ENCODE measurements at regions not wholly inside any gene's neighbourhood (a gene's known extent, or its start where the extent isn't known, plus 50 kb on each side); places are given as distances from the start of the nearest gene placed in this dataset.

DNA sequence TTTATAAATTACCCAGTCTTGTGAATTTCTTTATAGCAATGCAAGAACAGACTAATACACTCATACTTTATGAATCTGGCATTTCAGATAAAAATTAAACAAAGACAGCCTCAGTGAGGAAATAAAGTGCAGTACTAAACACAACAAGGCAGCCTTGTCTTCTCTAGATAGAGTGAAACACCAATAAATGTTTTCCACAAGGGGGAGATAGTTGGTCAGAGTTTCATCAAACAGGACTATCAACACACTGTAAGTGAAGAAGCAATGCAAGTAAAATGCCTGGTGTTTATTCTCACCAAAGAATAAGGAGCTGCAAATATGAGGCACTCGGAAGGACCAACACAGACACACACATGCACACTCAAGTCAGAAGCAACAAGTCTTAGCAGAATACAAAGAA is 62.8 kb downstream of the FAM9B start:
- no peaks in the 10 kb centered on the region for H3K4me1 ChIP-seq
- no peak overlapping the region for H3K27ac ChIP-seq
- H3K4me3 ChIP-seq, result no peak overlapping the region
- no peaks in the 10 kb centered on the region for H3K36me3 ChIP-seq
- DNase-seq, result no peak
- intact Hi-C loops (cut with DNase I), result no loop called here
- H3K9me3 ChIP-seq, result no peaks in the 10 kb centered on the region
- TF ChIP-seq, protein P1, sequence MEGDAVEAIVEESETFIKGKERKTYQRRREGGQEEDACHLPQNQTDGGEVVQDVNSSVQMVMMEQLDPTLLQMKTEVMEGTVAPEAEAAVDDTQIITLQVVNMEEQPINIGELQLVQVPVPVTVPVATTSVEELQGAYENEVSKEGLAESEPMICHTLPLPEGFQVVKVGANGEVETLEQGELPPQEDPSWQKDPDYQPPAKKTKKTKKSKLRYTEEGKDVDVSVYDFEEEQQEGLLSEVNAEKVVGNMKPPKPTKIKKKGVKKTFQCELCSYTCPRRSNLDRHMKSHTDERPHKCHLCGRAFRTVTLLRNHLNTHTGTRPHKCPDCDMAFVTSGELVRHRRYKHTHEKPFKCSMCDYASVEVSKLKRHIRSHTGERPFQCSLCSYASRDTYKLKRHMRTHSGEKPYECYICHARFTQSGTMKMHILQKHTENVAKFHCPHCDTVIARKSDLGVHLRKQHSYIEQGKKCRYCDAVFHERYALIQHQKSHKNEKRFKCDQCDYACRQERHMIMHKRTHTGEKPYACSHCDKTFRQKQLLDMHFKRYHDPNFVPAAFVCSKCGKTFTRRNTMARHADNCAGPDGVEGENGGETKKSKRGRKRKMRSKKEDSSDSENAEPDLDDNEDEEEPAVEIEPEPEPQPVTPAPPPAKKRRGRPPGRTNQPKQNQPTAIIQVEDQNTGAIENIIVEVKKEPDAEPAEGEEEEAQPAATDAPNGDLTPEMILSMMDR (IDR thresholded peaks at IDR 0.05), result peak; percentile 38
- ATAC-seq, result peak; percentile 77
- H3K27me3 ChIP-seq, result no peaks in the 10 kb centered on the region

GRCh38 chrX:8969378-8969777 is 64.5 kb downstream of the FAM9B start:
- H3K27ac ChIP-seq, result no peak overlapping the region
- intact Hi-C loops (cut with DNase I), result no loop called here
- H3K36me3 ChIP-seq, result no peaks in the 10 kb centered on the region
- DNase-seq, result no peak
- TF ChIP-seq, protein P1 (IDR thresholded peaks at IDR 0.05), result no peak
- no peaks in the 10 kb centered on the region for H3K27me3 ChIP-seq
- H3K4me1 ChIP-seq, result no peaks in the 10 kb centered on the region
- no peaks in the 10 kb centered on the region for H3K9me3 ChIP-seq
- no peak for ATAC-seq
- no peak overlapping the region for H3K4me3 ChIP-seq

DNA sequence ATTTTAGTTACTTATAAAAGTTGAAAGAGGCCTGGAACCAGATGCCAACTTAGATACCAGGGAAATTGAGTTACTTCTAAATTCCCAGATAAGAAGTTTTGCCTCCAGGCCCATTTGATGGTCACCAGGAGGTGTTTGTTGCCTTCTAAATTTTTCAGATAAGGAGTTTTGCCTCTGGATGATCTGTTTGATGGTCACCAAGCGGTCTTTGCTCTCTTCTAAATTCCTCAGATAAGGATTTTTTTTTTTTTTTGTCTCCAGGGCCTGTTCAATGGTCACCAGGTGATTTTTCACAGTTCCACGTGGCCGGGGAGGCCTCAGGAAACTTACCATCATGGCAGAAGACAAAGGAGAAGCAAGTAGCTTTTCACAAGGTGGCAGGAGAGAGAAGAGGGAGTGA is 66.5 kb downstream of the FAM9B start:
- no peak for DNase-seq
- Histone ChIP-seq H3K4me3 (no peak overlapping the region), H3K27me3 (no peaks in the 10 kb centered on the region), H3K4me1 (no peaks in the 10 kb centered on the region), H3K9me3 (no peaks in the 10 kb centered on the region), H3K36me3 (no peaks in the 10 kb centered on the region), H3K27ac (no peak overlapping the region)
- intact Hi-C loops (cut with DNase I), result no loop called here
- ATAC-seq, result no peak
- TF ChIP-seq, protein P1 (IDR thresholded peaks at IDR 0.05), result no peak

DNA sequence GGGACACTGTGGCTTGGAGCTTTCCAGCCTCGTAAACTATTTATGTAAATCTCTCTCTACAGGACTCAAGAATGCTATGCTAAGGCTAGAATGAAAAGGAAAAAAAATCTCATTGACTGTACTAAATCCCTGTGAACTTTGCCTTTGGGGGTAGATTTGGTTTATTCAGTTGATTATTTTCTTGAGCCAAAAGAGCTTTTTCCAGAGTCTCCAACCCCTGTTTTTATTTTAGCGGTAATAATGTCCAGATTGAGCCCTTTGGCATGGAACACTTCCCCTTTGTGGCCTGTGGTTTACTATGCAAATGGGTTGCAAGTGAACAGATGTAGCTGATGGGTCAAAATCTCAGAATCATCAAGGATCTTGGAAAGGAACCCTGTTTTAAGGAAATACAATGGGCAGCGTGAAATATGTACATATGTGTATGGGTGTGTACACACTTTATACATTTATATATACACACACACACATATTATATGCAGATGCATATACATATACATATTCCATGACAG is 72.9 kb downstream of the FAM9B start:
- DNase-seq (no peak), ATAC-seq (peak; percentile 59)
- H3K27me3 ChIP-seq, result no peaks in the 10 kb centered on the region
- H3K4me3 ChIP-seq, result no peak overlapping the region
- H3K36me3 ChIP-seq, result no peaks in the 10 kb centered on the region
- intact Hi-C loops (cut with DNase I), result no loop called here
- H3K9me3 ChIP-seq, result no peaks in the 10 kb centered on the region
- TF ChIP-seq, protein P1 (IDR thresholded peaks at IDR 0.05), result no peak
- H3K27ac ChIP-seq, result no peak overlapping the region
- H3K4me1 ChIP-seq, result no peaks in the 10 kb centered on the region

GRCh38 chrX:8955511-8955910 is 78.4 kb downstream of the FAM9B start:
- Histone ChIP-seq H3K27me3 (no peaks in the 10 kb centered on the region), H3K4me3 (no peak overlapping the region), H3K4me1 (no peaks in the 10 kb centered on the region), H3K27ac (no peak overlapping the region), H3K9me3 (no peaks in the 10 kb centered on the region), H3K36me3 (no peaks in the 10 kb centered on the region)
- intact Hi-C loops (cut with DNase I), result no loop called here
- DNase-seq, result no peak
- TF ChIP-seq, protein P1 (IDR thresholded peaks at IDR 0.05), result no peak
- ATAC-seq, result no peak

DNA sequence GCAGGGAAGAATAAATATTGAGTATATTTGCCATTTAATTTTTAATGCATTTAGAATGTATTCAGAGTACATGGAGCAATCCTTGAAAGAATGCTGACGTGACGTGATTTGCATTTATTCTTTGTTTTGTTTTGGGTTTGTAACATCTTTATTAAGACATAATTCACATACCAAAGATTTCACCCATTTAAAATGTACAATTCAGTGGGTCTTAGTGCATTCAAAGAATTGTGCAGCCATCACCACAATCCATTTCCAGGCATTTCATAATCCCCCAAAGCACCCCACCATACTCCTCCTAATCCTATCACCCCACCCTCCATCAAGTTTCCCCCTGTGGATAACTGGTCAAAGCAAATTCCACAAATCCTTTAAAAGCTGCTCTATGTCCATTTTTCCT is 87.4 kb downstream of the FAM9B start:
- TF ChIP-seq, protein P1 (IDR thresholded peaks at IDR 0.05), result no peak
- DNase-seq (no peak), ATAC-seq (no peak)
- H3K9me3 ChIP-seq, result no peaks in the 10 kb centered on the region
- H3K27ac ChIP-seq, result no peak overlapping the region
- intact Hi-C loops (cut with DNase I), result no loop called here
- H3K4me1 ChIP-seq, result no peaks in the 10 kb centered on the region
- no peak overlapping the region for H3K4me3 ChIP-seq
- no peaks in the 10 kb centered on the region for H3K36me3 ChIP-seq
- no peaks in the 10 kb centered on the region for H3K27me3 ChIP-seq
